SKM-1 treated with dmso at 0.1 percent for 144 hours (cell line): ENCODE measurements at regions not wholly inside any gene's neighbourhood (a gene's known extent, or its start where the extent isn't known, plus 50 kb on each side); places are given as distances from the start of the nearest gene placed in this dataset.
"Not testable (repeated sequence)": the region's sequence is repeated elsewhere in the genome, so short reads cannot be mapped to it uniquely, and the experiment has no call there.

Experiments used
- DNase-seq: peaks from one replicate; lab custom pipeline; 2025; ENCODE audit not compliant: unreplicated experiment; lab: John Stamatoyannopoulos, UW

- no peak for DNase-seq
Observed at GRCh38 chr14:106268013-106268727, 741.8 kb downstream of the TMEM121 start.

- DNase-seq = no peak
Observed at GRCh38 chr14:106269029-106269428, 742.6 kb downstream of the TMEM121 start.

GRCh38 chr14:106269451-106270204, 743.2 kb downstream of the TMEM121 start:
- no peak for DNase-seq

GRCh38 chr14:106270476-106271121, 744.2 kb downstream of the TMEM121 start:
- not testable (repeated sequence) for DNase-seq

- no peak for DNase-seq
Observed at GRCh38 chr14:106276326-106277267, 750.2 kb downstream of the TMEM121 start.

- no peak for DNase-seq
Observed at GRCh38 chr14:106277503-106277902, 751.1 kb downstream of the TMEM121 start.

- DNase-seq = no peak
Observed at GRCh38 chr14:106280876-106281275, 754.5 kb downstream of the TMEM121 start.

GRCh38 chr14:106286697-106287290, 760.4 kb downstream of the TMEM121 start:
- no peak for DNase-seq

- no peak for DNase-seq
Observed at GRCh38 chr14:106287506-106287905, 761.1 kb downstream of the TMEM121 start.

GRCh38 chr14:106291626-106292025, 765.2 kb downstream of the TMEM121 start:
- DNase-seq = no peak

- DNase-seq = no peak
Observed at GRCh38 chr14:106294324-106294723, 767.9 kb downstream of the TMEM121 start.

- DNase-seq = not testable (repeated sequence)
Observed at GRCh38 chr14:106300951-106301510, 774.6 kb downstream of the TMEM121 start.

- not testable (repeated sequence) for DNase-seq
Observed at GRCh38 chr14:106301609-106302008, 775.2 kb downstream of the TMEM121 start.

GRCh38 chr14:106302661-106303060, 776.3 kb downstream of the TMEM121 start:
- no peak for DNase-seq

- no peak for DNase-seq
Observed at GRCh38 chr14:106304271-106304670, 777.9 kb downstream of the TMEM121 start.

- no peak for DNase-seq
Observed at GRCh38 chr14:106308839-106309389, 782.5 kb downstream of the TMEM121 start.

GRCh38 chr14:106309423-106309822, 783.0 kb downstream of the TMEM121 start:
- DNase-seq = no peak

GRCh38 chr14:106315436-106315835, 789.1 kb downstream of the TMEM121 start:
- DNase-seq = no peak

- no peak for DNase-seq
Observed at GRCh38 chr14:106317593-106317992, 791.2 kb downstream of the TMEM121 start.

- no peak for DNase-seq
Observed at GRCh38 chr14:106318700-106319099, 792.3 kb downstream of the TMEM121 start.
